Ishikawa (cell line): ENCODE measurements at regions not wholly inside any gene's neighbourhood (a gene's known extent, or its start where the extent isn't known, plus 50 kb on each side); places are given as distances from the start of the nearest gene placed in this dataset.

ENCODE experiments used
- CEBPB ChIP-seq: IDR thresholded peaks from 2 replicates; pipeline ENCODE4 v1.6.1; 2012
- EP300 ChIP-seq: IDR thresholded peaks from 2 replicates; pipeline ENCODE4 v1.6.1; 2012; ENCODE audit warnings: borderline replicate concordance
- TF ChIP-seq, protein P1 (sequence below): IDR thresholded peaks from 2 replicates; pipeline ENCODE4 v1.6.1; 2012

DNA sequence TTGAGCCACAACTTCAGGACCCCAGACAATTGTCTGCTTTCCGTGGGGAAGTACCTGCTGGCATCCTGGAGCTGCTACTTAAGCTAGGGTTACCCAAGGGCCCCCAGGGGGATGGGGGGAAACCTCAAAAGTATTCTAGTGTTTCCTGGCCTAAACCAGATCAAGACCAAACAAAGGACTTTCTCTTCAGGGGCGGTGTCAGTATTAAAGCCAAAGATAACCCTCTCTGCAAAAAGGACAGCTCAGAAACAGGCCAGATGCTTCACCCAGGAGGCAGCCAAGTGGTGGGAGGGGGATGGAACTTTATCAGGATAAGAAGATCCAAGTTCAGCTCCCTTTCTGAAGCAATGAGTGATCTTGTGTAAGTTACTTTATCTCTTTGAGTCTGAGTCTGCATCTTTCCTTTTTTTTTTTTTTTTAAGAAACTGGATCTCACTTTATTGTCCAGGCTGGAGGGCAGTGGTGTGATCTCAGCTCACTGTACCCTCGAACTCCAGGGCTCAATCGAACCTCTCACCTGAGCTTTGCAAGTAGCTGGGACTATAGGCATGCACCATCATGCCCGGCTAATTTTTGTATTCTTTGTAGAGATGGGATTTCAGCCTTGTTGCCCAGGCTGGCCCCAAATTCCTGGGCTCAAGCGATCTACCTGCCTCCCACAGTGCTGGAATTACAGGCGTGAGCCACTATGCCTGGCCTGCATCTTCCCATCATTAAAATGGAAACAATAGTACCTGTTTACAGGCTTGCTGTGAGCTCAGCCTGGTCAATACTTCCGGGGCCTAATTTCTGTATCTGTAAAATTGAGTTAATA lies 151.8 kb upstream of the PTPRM start:
- TF ChIP-seq EP300: no peak
- TF ChIP-seq, protein P1, sequence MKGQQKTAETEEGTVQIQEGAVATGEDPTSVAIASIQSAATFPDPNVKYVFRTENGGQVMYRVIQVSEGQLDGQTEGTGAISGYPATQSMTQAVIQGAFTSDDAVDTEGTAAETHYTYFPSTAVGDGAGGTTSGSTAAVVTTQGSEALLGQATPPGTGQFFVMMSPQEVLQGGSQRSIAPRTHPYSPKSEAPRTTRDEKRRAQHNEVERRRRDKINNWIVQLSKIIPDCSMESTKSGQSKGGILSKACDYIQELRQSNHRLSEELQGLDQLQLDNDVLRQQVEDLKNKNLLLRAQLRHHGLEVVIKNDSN: no peak
- no peak for TF ChIP-seq CEBPB
